ENCODE measurements at regions not wholly inside any gene's neighbourhood (a gene's known extent, or its start where the extent isn't known, plus 50 kb on each side); places are given as distances from the start of the nearest gene placed in this dataset.

- no peak for TF ChIP-seq POLR2A (IDR thresholded peaks at IDR 0.05)
- no peak for TF ChIP-seq CTCF (IDR thresholded peaks at IDR 0.05)
Observed at GRCh38 chr6:128696691-128697689, 176.6 kb upstream of the PTPRK start.

Data from thyroid gland (tissue), 4 donors.